Ascending aorta (tissue), 2 donors: ENCODE measurements at regions not wholly inside any gene's neighbourhood (a gene's known extent, or its start where the extent isn't known, plus 50 kb on each side); places are given as distances from the start of the nearest gene placed in this dataset.

ENCODE experiments used
- DNase-seq, 2 donors: peaks; one replicate each; pipeline ENCODE4 v3.0.0-alpha.2; 2019; ENCODE audit warnings: low spot score in 2 of 2
- H3K27ac ChIP-seq, 2 donors: fragments of 200-600 bp; sonication (generic); one replicate each; pipeline ENCODE4 v1.5.1; 2016 to 2017; ENCODE audit warnings: mild to moderate bottlenecking in 1 of 2
- H3K27me3 ChIP-seq: fragments of 200-600 bp; sonication (generic); one replicate; pipeline ENCODE4 v1.5.1; 2017
- H3K36me3 ChIP-seq, 2 donors: fragments of 200-600 bp; sonication (generic); one replicate each; pipeline ENCODE4 v1.5.1; 2016
- H3K4me1 ChIP-seq, 2 donors: fragments of 200-600 bp; sonication (generic); one replicate each; pipeline ENCODE4 v1.5.1; 2016 to 2017; ENCODE audit warnings: mild to moderate bottlenecking in 1 of 2
- H3K4me3 ChIP-seq, 2 donors: fragments of 200-600 bp; sonication (generic); one replicate each; pipeline ENCODE4 v1.5.1; 2016 to 2017; ENCODE audit warnings: mild to moderate bottlenecking in 1 of 2
- H3K9me3 ChIP-seq, 2 donors: fragments of 200-600 bp; sonication (generic); one replicate each; pipeline ENCODE4 v1.5.1; 2016
- intact Hi-C: fragments of 100-400 bp; cut with DNase I; formaldehyde crosslinking; loops from one replicate; pipeline ENCODE4 v1.15.1; 2023
- TF ChIP-seq, protein P1 (sequence below), 3 experiments: fragments of 200-600 bp in 2 of 3; fragments of 450-650 bp in 1 of 3; sonication (generic) in 2 of 3; IDR thresholded peaks; one replicate each; pipeline ENCODE4 v1.5.1; 2016 to 2019; ENCODE audit warnings: antibody characterized with exemption in 3 of 3, mild to moderate bottlenecking in 1 of 3, moderate library complexity in 1 of 3

DNA sequence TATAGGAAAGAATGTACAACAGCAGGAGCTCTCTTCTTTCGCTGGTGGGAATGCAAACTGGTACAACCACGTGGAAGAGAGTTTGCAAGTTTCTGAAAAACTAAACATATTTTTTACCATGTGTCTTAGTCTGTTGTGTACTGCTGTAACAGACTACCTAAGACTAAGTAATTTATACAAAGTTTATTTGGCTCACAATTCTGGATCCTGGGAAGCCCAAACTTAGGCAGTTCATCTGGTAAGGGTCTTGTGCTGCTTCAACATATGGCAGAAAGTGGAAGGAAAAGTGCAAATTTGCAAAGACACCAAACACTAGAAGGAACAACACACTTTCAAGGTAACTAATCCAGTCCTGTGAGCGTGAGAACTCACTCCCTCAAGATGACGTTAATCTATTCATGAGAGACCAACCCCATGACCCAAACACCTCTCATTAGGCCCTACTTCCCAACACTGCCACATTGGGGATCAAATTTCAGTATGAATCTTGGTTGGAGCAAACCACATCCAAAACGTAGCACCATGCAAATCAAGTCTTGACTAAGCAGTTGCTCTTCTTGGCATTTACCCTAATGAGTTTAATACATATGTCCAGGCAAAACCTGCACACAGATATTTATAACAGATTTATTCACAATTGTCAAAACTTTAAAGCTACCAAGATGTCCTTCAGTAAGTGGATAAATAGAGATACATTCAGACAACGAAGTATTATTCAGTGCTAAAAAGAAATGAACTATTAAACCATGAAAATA is 481.9 kb upstream of the FOXG1 start:
- no peak overlapping the region for H3K27ac ChIP-seq
- TF ChIP-seq, protein P1, sequence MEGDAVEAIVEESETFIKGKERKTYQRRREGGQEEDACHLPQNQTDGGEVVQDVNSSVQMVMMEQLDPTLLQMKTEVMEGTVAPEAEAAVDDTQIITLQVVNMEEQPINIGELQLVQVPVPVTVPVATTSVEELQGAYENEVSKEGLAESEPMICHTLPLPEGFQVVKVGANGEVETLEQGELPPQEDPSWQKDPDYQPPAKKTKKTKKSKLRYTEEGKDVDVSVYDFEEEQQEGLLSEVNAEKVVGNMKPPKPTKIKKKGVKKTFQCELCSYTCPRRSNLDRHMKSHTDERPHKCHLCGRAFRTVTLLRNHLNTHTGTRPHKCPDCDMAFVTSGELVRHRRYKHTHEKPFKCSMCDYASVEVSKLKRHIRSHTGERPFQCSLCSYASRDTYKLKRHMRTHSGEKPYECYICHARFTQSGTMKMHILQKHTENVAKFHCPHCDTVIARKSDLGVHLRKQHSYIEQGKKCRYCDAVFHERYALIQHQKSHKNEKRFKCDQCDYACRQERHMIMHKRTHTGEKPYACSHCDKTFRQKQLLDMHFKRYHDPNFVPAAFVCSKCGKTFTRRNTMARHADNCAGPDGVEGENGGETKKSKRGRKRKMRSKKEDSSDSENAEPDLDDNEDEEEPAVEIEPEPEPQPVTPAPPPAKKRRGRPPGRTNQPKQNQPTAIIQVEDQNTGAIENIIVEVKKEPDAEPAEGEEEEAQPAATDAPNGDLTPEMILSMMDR (IDR thresholded peaks at IDR 0.05), result no peak
- H3K4me1 ChIP-seq, result no peaks in the 10 kb centered on the region
- no peaks in the 10 kb centered on the region for H3K27me3 ChIP-seq
- no peaks in the 10 kb centered on the region for H3K9me3 ChIP-seq
- intact Hi-C loops, result no loop called here
- H3K36me3 ChIP-seq, result no peaks in the 10 kb centered on the region
- no peak overlapping the region for H3K4me3 ChIP-seq
- no peak for DNase-seq

DNA sequence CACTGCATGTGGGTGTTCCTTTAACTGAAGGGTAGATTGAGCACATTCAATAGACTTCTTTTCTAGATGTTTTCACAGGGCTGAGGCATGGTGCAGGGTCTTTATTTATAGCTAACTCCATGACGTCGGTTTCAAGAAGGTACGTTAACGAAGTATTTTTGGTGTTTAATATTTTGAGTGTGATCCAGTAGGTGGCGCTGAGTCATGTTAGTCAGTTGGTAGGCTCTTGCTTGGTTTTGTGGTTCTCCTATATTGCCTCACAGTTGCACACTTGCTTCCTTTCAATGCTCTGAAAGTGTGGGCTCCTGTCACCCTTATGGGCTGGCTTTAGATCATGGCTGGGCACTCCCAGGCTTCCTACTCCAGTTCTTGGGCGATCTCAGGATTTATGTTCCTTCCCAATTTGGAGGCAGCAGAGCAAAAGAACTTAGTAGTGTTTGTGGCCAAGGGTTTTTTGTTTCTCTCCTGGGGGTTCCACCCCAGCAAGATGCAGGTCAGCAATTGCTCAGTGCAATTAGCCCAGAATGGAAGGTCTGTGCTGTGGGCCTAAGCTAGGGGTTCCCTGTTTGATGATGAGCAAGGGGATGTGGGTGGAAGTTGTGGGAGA is 471.6 kb upstream of the FOXG1 start:
- H3K27me3 ChIP-seq, result no peaks in the 10 kb centered on the region
- DNase-seq, result no peak
- no peaks in the 10 kb centered on the region for H3K36me3 ChIP-seq
- no peaks in the 10 kb centered on the region for H3K4me1 ChIP-seq
- no peak overlapping the region for H3K4me3 ChIP-seq
- no peak overlapping the region for H3K27ac ChIP-seq
- intact Hi-C loops, result no loop called here
- H3K9me3 ChIP-seq, result no peaks in the 10 kb centered on the region
- TF ChIP-seq, protein P1 (IDR thresholded peaks at IDR 0.05), result no peak

DNA sequence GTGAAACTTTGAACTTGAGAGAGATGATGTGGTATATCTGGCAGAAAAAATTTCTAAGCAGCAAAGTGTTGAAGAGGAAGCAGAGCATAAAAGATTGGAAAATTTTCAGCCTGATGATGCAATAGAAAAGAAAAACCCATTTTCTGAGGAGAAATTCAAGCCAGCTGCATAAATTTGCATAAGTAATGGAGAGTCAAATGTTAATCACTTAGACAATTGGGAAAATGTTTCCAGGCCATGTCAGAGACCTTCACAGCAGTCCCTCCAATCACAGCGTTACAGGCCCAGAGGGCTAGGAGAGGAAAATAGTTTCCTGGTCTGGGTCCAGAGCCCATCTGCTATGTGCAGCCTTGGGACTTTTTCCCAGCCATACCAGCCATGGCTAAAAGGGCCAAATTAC is 469.0 kb upstream of the FOXG1 start:
- intact Hi-C loops, result no loop called here
- H3K4me1 ChIP-seq, result no peaks in the 10 kb centered on the region
- no peaks in the 10 kb centered on the region for H3K36me3 ChIP-seq
- TF ChIP-seq, protein P1 (IDR thresholded peaks at IDR 0.05), result no peak
- no peak overlapping the region for H3K4me3 ChIP-seq
- no peaks in the 10 kb centered on the region for H3K27me3 ChIP-seq
- DNase-seq, result no peak
- H3K9me3 ChIP-seq, result no peaks in the 10 kb centered on the region
- no peak overlapping the region for H3K27ac ChIP-seq

DNA sequence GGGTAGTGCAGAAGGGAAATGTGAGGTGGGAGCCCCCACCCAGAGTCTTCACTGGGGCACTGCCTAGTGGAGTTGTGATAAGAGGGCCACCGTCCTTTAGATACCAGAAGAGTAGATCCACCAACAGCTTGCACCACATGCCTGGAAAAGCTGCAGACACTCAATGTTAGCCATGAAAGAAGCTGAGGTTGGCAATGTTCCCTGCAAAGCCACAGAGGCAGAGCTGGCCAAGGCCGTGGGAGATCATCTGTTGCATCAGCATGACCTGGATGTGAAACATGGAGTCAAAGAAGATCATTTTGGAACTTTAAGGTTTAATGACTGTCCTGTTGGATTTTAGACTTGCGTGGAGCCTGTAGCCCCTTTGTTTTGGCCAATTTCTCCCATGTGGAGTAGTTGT is 468.4 kb upstream of the FOXG1 start:
- intact Hi-C loops, result no loop called here
- Histone ChIP-seq H3K36me3 (no peaks in the 10 kb centered on the region), H3K4me3 (no peak overlapping the region), H3K27ac (no peak overlapping the region), H3K27me3 (no peaks in the 10 kb centered on the region), H3K9me3 (no peaks in the 10 kb centered on the region), H3K4me1 (no peaks in the 10 kb centered on the region)
- TF ChIP-seq, protein P1 (IDR thresholded peaks at IDR 0.05), result no peak
- no peak for DNase-seq

DNA sequence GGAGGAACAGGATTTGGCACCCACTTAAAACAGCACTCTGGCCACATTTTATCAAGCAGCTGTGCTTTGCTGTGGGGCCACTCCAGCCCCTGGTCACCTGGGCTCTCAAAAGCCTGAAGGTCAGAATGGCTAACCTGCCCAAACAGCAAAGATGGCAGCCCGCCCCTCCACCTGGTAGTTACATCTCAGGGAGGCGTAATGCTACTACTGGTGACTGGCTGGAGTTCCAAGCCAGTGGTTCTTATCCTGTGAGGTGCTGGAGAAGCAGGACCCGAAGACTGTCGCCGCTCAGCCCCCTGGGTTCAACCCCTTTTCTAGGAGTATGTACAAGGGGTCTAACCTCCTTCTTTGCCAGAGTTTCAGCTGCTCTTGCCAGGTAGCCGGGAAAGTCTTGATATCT is 467.4 kb upstream of the FOXG1 start:
- Histone ChIP-seq H3K9me3 (no peaks in the 10 kb centered on the region), H3K4me3 (no peak overlapping the region), H3K27ac (no peak overlapping the region), H3K4me1 (no peaks in the 10 kb centered on the region), H3K27me3 (no peaks in the 10 kb centered on the region), H3K36me3 (no peaks in the 10 kb centered on the region)
- DNase-seq, result no peak
- TF ChIP-seq, protein P1 (IDR thresholded peaks at IDR 0.05), result no peak
- intact Hi-C loops, result no loop called here
